ENCODE measurements at regions not wholly inside any gene's neighbourhood (a gene's known extent, or its start where the extent isn't known, plus 50 kb on each side); places are given as distances from the start of the nearest gene placed in this dataset.

DNA sequence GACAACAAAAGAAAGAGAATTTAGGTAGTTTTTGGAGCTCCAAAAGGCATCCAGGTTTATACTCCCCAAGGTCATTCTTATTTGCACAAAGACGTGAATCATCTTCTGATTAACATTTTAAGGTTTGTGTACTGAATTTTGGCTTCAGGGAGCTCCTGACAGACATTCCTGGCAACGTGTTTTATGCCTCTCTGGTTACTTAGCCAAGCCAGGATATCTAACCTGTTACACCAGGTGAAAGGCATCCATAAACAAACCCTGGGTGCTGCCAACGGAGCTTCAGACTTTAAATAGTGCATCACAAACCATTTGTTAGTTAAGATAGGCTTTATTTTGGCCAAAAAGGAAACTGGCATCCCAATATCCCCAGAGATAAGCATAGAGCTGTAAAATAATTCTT lies 997.3 kb downstream of the ARAP2 start:
- intact Hi-C loops (cut with DNase I) = no loop called here
- H3K4me3 ChIP-seq = no peak overlapping the region
- DNase-seq (no peak), ATAC-seq (no peak)
- no peaks in the 10 kb centered on the region for H3K9me3 ChIP-seq
- H3K27me3 ChIP-seq = no peaks in the 10 kb centered on the region
- H3K4me1 ChIP-seq = no peaks in the 10 kb centered on the region
- no peak for TF ChIP-seq CTCF (IDR thresholded peaks at IDR 0.05)
- H3K36me3 ChIP-seq = no peaks in the 10 kb centered on the region
- no peak overlapping the region for H3K27ac ChIP-seq

DNA sequence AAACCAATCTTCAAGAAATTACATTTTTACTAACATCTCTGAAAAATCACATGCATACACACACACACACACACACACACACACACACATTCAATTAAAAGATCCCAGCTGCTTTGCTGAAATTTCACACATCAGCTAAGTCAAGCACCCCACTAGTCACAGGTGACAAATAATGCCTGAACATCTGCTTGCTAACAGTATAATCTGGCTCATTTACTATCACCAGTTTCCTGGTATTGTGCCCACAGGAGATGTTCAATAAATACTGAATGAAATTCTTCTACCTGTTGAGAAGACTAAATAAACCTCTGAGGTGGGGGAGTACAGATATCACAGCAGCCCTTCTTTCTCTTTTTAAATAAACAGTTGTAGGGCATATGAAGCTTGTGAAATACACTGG lies 994.0 kb downstream of the ARAP2 start:
- H3K27ac ChIP-seq = no peak overlapping the region
- no peak overlapping the region for H3K4me3 ChIP-seq
- H3K9me3 ChIP-seq = no peaks in the 10 kb centered on the region
- intact Hi-C loops (cut with DNase I) = no loop called here
- H3K27me3 ChIP-seq = no peaks in the 10 kb centered on the region
- TF ChIP-seq CTCF (IDR thresholded peaks at IDR 0.05) = no peak
- no peak for DNase-seq
- ATAC-seq = no peak
- H3K4me1 ChIP-seq = no peaks in the 10 kb centered on the region
- no peaks in the 10 kb centered on the region for H3K36me3 ChIP-seq

DNA sequence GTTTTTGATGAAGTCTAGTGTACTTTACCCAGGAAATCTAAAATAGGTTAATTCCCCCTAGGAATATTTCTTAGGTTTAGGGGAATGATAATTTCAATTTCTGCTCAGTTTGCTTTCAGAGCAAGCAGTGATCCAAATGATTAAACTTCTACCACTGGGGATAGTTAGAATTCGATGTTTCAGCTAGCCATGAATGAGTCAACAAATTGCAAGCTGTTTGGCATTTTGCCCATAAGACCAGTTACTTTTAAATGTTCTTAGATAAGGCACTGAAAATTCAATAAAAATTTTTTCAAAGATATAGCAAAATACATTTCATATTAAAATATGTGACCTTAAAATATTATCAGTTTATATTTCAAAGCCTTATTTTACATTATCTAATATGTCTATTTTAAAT lies 993.6 kb downstream of the ARAP2 start:
- H3K4me1 ChIP-seq = no peaks in the 10 kb centered on the region
- no peaks in the 10 kb centered on the region for H3K36me3 ChIP-seq

GRCh38 chr4:35252071-35252470 lies 992.2 kb downstream of the ARAP2 start:
- Histone ChIP-seq H3K27ac (no peak overlapping the region), H3K36me3 (no peaks in the 10 kb centered on the region), H3K9me3 (no peaks in the 10 kb centered on the region), H3K4me3 (no peak overlapping the region), H3K27me3 (no peaks in the 10 kb centered on the region), H3K4me1 (no peaks in the 10 kb centered on the region)
- no peak for TF ChIP-seq CTCF (IDR thresholded peaks at IDR 0.05)
- no peak for ATAC-seq
- intact Hi-C loops (cut with DNase I) = no loop called here
- DNase-seq = no peak

More for the DNA sequence above, 993.6 kb downstream of the ARAP2 start:
- no peaks in the 10 kb centered on the region for H3K9me3 ChIP-seq
- DNase-seq = no peak
- no peaks in the 10 kb centered on the region for H3K27me3 ChIP-seq
- H3K4me3 ChIP-seq = no peak overlapping the region
- TF ChIP-seq CTCF (IDR thresholded peaks at IDR 0.05) = no peak
- intact Hi-C loops (cut with DNase I) = no loop called here
- no peak for ATAC-seq
- no peak overlapping the region for H3K27ac ChIP-seq

GRCh38 chr4:35252866-35253265 lies 991.4 kb downstream of the ARAP2 start:
- Histone ChIP-seq H3K4me1 (no peaks in the 10 kb centered on the region), H3K27ac (no peak overlapping the region), H3K36me3 (no peaks in the 10 kb centered on the region), H3K4me3 (no peak overlapping the region), H3K27me3 (no peaks in the 10 kb centered on the region), H3K9me3 (no peaks in the 10 kb centered on the region)
- DNase-seq (no peak), ATAC-seq (no peak)
- intact Hi-C loops (cut with DNase I) = no loop called here
- no peak for TF ChIP-seq CTCF (IDR thresholded peaks at IDR 0.05)

DNA sequence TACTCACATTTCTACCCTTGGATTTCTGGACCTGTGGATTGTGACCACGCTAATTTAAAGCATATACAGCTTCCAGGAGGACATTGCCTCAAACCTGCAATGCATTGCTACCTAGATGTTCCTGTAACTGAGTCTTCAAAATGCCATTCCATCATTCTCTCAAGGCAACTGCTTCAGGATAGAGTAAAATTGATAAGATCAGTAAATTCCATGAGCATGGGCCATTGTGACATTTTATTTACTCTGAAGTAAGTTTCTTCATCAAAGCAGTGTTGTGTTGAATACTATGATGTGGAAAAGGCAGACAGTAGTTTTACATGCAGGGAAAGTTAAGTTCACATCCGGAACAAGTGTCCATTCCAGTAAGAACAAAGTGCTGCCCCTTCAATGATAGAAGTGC lies 991.0 kb downstream of the ARAP2 start:
- Histone ChIP-seq H3K9me3 (no peaks in the 10 kb centered on the region), H3K4me3 (no peak overlapping the region), H3K36me3 (no peaks in the 10 kb centered on the region), H3K27me3 (no peaks in the 10 kb centered on the region), H3K4me1 (no peaks in the 10 kb centered on the region), H3K27ac (no peak overlapping the region)
- DNase-seq = no peak
- no peak for ATAC-seq
- TF ChIP-seq CTCF (IDR thresholded peaks at IDR 0.05) = no peak
- intact Hi-C loops (cut with DNase I) = no loop called here
